ENCODE measurements at regions not wholly inside any gene's neighbourhood (a gene's known extent, or its start where the extent isn't known, plus 50 kb on each side); places are given as distances from the start of the nearest gene placed in this dataset.

DNA sequence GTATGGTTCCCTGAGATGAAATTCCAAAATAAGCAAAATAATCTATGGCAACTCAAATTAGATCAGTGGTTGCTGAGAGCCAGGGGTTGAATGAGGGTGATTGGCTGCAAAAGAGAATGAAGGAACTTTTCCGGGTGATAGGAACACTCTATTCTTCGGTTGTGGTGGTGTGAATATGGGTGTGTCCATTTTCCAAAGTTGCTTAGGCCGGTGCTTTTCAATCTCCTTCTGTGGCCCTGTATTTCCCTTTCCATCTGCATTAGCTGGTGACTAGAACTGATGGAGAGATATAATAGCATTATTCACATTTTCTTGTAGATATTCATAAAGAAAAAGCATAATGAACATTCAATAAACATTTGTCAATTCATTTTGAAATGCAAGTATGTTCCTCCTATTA lies 382.9 kb downstream of the TFEC start:
- TF ChIP-seq CTCF (conservative IDR thresholded peaks at IDR 0.05; ENCODE audit: low read length) (no peak), EZH2phosphoT487 (IDR thresholded peaks at IDR 0.05; ENCODE audit: borderline replicate concordance, low read depth, low read length) (no peak)
- Histone ChIP-seq H3K9me2 (ENCODE audit: insufficient read depth, low read length) (no peaks in the 10 kb centered on the region), H3K4me3 (ENCODE audit: low read depth, low read length, poor library complexity, severe bottlenecking) (no peak overlapping the region), H3K36me3 (ENCODE audit: insufficient read depth, low read length) (no peaks in the 10 kb centered on the region), H2AFZ (ENCODE audit: low read length) (no peak overlapping the region), H3K79me2 (ENCODE audit: insufficient read depth, low read depth, low read length) (no peaks in the 10 kb centered on the region), H3K9me3 (ENCODE audit: low read length) (no peaks in the 10 kb centered on the region), H3K4me2 (ENCODE audit: low read length) (no peak overlapping the region), H3K27ac (ENCODE audit: low read depth, low read length, poor library complexity, severe bottlenecking) (no peak overlapping the region), H3K4me1 (ENCODE audit: insufficient read depth, low read length, poor library complexity, severe bottlenecking) (no peaks in the 10 kb centered on the region), H4K20me1 (ENCODE audit: insufficient read depth, low read length) (no peaks in the 10 kb centered on the region)
- intact Hi-C loops (cut with micrococcal nuclease; ENCODE audit: unreplicated experiment): no loop called here
- BruUV-seq (replicated peaks): no TSS peak
- DNase-seq (ENCODE audit: low spot score): no peak
- ChIA-PET POLR2A (no interaction called here), CTCF (ENCODE audit: unreplicated experiment) (no interaction called here)

- Histone ChIP-seq H3K9me2 (ENCODE audit: insufficient read depth, low read length) (no peaks in the 10 kb centered on the region), H3K4me3 (ENCODE audit: low read depth, low read length, poor library complexity, severe bottlenecking) (no peak overlapping the region), H3K4me1 (ENCODE audit: insufficient read depth, low read length, poor library complexity, severe bottlenecking) (no peaks in the 10 kb centered on the region), H3K9me3 (ENCODE audit: low read length) (no peaks in the 10 kb centered on the region), H2AFZ (ENCODE audit: low read length) (no peak overlapping the region), H3K27ac (ENCODE audit: low read depth, low read length, poor library complexity, severe bottlenecking) (no peak overlapping the region), H3K36me3 (ENCODE audit: insufficient read depth, low read length) (no peaks in the 10 kb centered on the region), H3K4me2 (ENCODE audit: low read length) (no peak overlapping the region), H3K79me2 (ENCODE audit: insufficient read depth, low read depth, low read length) (no peaks in the 10 kb centered on the region), H4K20me1 (ENCODE audit: insufficient read depth, low read length) (no peaks in the 10 kb centered on the region)
- CTCF ChIA-PET (ENCODE audit: unreplicated experiment): no interaction called here
- TF ChIP-seq CTCF (conservative IDR thresholded peaks at IDR 0.05; ENCODE audit: low read length) (no peak), EZH2phosphoT487 (IDR thresholded peaks at IDR 0.05; ENCODE audit: borderline replicate concordance, low read depth, low read length) (no peak)
- intact Hi-C loops (cut with micrococcal nuclease; ENCODE audit: unreplicated experiment): no loop called here
- POLR2A ChIA-PET: no interaction called here
- no TSS peak for BruUV-seq (replicated peaks)
- no peak for DNase-seq (ENCODE audit: low spot score)
Observed at GRCh38 chr7:115642194-115642593, 388.4 kb downstream of the TFEC start.

DNA sequence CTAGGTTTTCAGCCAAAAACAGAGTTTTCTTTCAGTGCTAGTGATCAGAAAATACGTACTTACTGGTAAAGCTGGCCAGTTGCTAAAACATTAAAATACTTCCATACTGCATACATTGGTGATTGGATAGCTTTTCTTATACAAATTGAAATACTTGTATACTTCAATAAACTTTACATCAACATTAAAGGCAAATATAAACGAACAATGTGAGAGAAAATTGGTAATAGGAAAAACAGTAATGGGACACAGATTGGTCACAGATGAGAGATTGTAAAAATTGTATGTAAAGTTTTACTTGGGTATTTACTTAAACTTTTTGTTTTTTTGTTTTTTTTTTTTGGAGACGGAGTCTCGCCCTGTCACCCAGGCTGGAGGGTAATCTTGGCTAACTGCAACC lies 391.7 kb downstream of the TFEC start:
- Histone ChIP-seq H3K4me1 (ENCODE audit: insufficient read depth, low read length, poor library complexity, severe bottlenecking) (no peaks in the 10 kb centered on the region), H3K36me3 (ENCODE audit: insufficient read depth, low read length) (no peaks in the 10 kb centered on the region), H3K9me3 (ENCODE audit: low read length) (no peaks in the 10 kb centered on the region), H3K27ac (ENCODE audit: low read depth, low read length, poor library complexity, severe bottlenecking) (no peak overlapping the region), H4K20me1 (ENCODE audit: insufficient read depth, low read length) (no peaks in the 10 kb centered on the region), H3K9me2 (ENCODE audit: insufficient read depth, low read length) (no peaks in the 10 kb centered on the region), H3K4me3 (ENCODE audit: low read depth, low read length, poor library complexity, severe bottlenecking) (no peak overlapping the region), H3K79me2 (ENCODE audit: insufficient read depth, low read depth, low read length) (no peaks in the 10 kb centered on the region), H3K4me2 (ENCODE audit: low read length) (no peak overlapping the region), H2AFZ (ENCODE audit: low read length) (no peak overlapping the region)
- no peak for TF ChIP-seq CTCF (conservative IDR thresholded peaks at IDR 0.05; ENCODE audit: low read length)
- ChIA-PET POLR2A (no interaction called here), CTCF (ENCODE audit: unreplicated experiment) (no interaction called here)
- intact Hi-C loops (cut with micrococcal nuclease; ENCODE audit: unreplicated experiment): no loop called here
- BruUV-seq (replicated peaks): no TSS peak
- DNase-seq (ENCODE audit: low spot score): no peak
